HG03457 (cell line): ENCODE measurements at regions not wholly inside any gene's neighbourhood (a gene's known extent, or its start where the extent isn't known, plus 50 kb on each side); places are given as distances from the start of the nearest gene placed in this dataset.
"Not testable (repeated sequence)": the region's sequence is repeated elsewhere in the genome, so short reads cannot be mapped to it uniquely, and the experiment has no call there.

Source experiments
- ATAC-seq: cut with Tn5 transposase; IDR thresholded peaks from one replicate; pipeline ENCODE4 v1.9.1; 2021; ENCODE audit warnings: moderate number of reproducible peaks; ENCODE audit not compliant: unreplicated experiment

DNA sequence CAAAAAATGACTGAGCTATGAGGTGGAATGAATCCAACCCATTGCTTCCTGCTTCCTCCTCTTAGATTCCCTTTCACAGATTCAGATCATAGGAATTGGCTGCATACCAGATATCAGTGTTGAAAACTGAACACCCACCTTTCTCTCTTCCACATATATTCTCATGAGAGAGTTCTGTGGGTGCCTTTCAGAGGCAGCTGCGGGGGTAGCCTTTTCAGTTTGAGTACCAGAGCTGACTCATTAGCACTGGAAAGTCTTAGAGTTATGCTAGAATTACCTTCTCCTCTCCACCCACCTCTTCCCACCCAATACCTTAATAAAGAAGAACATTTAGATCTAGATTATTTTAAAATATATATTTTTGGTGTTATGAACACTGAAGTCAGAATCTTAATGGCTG, 495.4 kb upstream of the SEL1L start:
- ATAC-seq, result no peak

DNA sequence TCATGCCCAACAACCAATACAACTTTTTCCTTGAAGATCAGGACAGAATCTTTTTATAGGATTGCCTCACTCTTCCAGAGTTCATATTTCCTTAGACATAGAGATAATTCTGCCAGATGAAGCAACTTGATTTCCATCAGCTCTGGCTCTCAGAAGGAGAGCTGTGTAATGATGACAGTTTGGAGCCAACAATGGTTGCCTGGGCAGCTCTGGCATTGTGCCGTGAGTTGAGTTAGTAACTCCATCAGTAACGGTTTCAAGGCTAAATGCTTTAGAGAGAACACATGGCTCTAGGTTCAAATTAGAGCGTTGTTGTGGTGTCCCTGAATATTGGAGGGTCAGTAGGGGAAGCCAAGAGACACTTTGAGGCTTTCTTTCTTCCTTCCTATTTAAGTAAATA, 501.7 kb upstream of the SEL1L start:
- ATAC-seq, result no peak

DNA sequence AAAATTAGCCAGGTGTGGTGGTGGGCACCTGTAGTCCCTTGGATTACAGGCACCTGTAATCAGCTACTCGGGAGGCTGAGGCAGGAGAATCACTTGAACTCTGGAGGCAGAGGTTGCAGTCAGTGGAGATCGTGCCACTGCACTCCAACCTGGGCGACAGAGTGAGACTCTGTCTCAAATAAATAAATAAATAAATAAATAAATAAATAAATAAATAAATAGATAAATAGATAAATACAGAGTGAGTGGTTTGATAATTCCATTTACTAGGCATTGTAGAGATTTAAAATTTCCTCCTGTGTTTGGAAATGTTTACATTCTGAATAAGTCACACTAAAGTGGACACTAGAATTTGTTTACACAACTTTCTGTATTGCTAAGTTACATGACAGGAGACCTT, 504.4 kb upstream of the SEL1L start:
- ATAC-seq, result not testable (repeated sequence)

DNA sequence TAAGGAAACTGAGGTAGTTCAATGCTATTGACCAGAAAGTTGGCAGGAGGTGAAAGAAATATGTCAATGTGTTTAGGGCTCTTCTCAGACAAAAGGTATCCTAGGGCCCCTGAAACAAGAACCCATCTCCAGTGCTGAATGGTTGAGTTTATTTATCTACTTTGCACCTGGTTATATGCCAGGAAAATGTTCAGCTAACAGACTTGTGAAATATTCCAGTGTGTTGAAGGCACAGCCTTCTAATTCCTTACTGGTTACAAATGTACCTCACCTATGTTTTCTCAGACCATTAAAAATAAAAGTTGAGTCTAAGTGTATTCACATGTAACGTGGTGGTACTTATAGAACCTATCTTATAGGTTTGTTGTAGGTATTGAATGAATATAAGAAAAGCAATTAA, 511.7 kb upstream of the SEL1L start:
- no peak for ATAC-seq

DNA sequence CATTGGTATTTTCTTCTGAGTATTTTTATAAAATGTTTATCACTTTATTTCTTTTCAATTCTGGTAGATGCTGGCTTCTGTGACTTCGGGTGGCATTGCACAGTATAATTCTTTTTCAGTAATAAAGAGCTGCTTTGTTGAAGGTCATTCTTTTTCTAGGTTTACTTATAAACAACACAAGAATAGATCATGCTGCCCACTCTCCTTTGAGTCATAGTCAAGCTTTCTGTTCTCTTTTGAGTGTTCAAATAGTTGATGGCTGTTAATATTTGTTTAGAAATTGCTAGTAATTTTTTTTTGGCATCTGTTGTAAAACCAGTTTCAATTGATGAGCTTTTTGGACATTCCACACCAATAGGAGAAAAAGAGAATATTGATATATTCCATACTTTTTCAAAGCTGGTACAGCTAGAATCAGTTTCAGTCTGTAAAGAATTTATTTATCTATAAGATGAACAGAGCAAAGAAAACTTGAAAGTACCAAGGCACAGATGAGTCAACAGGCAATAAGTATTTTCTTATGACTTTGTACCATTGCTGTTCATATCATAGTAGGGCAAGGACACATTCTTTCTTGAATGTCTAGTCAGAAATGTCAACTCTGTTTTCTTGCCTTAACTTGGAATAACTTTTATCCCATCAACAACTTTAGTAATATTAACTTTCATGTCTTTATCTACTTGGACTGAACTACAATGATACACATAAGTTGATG, 513.0 kb upstream of the SEL1L start:
- peak; percentile 68 for ATAC-seq

DNA sequence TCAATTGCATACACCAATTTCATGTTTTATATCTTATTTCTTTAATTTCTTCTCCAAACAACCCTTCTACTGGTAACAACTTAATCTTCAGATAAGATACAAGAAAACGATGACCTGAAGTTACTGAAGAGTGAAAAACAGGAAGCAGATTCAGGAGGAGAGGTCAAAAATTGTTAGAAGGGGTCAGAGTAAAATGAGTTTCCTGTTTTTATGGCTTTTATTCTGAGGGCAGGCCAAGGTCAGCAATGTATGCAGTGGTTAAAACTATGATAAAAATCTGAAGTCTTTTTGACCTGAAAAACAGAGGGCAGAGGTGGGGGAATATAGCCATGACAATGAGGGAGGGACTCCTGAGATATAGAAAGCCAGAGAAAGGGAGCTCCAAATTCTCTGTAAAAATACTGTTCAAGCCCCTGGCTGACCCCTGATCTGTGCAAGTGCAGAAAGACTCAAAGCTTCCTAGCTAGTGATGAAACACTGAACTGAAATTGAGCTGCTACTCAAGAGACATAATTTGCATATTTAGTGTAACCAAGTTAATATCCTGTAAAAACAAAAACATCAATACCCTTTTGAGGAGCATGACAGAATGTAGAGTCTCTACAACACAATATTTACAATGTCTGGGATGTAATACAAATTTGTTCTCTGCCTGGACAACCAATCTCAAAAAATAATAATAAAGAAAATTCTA, 514.3 kb upstream of the SEL1L start:
- peak; percentile 37 for ATAC-seq

DNA sequence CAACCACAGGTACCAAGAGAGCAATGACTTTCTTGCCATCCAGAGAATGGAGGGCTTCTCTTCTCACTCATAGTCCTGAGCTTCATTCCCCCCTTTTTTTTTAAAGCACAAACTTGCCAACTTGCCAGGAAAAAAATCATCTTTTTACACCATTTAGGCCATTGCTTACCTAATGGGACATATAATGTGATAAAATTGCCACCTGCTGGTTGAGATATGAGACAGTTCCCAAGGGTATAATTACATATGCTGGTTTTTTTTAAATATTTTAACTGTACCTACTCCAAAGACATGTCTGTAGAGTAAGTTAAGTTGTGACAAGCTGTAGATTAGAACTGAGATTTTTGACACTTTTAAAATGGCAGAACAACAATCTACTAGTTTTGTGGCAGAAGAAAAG, 519.1 kb upstream of the SEL1L start:
- ATAC-seq, result no peak

DNA sequence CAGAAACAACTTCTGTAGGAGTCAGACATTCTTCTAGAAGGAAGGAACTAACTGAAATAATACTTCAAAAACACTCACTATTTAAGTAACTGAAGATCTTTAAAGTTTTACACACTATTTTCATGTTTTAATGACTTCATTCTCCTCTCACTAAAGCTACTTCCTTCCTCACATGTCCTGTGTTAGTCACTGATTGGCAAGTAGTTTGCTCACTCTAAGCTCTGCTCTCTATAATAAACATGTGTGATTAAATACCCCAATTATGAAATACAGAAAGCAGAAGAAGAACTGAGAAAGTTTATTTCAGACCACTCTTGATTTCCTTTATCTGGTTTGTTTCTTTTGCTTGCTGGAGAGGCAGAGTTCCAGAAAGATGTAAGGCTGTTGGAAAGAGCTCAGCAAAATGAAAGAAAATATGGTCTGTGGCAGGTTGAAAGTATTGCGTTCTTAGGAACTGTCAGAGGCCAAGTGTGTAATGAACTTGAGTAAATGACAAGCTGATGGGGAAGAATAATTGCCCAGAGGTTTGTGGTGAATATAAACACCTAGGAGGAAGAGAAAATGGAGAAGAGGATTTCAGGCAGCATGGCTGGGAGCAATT, 522.0 kb upstream of the SEL1L start:
- ATAC-seq, result no peak

DNA sequence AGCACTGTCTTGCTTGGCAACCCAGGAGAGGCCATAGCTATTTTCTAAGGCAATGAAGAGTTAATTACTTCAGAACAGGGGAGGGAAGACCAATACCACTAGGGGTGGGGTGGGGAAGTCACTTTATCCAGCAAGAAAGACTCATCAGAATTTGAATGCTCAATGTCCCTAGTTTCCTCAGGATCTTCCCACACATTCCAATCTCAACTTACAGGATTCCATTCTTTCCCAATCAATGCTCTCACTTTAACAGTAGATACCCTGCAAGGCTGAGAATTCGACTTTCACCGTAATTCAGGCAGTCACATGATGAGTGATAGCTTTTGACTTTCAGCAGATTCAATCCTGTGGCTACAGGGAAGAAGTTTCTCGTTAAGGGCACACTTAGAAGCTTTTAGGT, 526.6 kb upstream of the SEL1L start:
- ATAC-seq, result no peak

DNA sequence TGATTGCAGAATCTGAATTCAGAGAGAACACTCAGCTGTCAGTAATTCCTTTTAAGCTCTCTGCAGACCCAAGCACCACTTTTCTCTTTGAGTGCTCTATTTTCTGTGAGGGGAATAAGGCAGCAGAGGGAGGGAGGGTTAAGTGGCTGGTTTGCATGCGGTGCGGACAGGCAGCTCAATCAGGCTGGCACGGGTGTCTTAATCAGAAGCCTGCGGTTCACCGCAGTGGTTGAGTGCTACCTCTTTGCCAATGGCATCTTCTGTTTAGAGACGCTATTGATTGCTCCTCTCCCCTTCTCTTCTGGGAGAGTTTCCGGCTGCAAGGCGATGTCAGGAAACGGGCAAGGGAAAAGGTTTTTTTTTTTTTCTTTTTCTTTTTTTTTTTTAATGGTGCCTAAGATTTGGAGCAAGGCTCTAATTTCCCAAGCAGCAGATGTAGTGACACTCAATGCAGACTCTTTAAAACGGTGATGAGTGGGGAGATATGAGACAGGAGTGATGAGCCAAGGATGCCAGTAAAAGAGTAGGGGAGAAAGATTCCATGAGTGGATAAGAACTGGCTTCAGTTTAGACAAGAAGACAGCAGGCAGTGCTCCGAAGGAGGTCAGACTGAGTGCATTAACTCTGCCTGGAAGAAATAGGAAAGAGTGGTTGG, 533.7 kb upstream of the SEL1L start:
- no peak for ATAC-seq

DNA sequence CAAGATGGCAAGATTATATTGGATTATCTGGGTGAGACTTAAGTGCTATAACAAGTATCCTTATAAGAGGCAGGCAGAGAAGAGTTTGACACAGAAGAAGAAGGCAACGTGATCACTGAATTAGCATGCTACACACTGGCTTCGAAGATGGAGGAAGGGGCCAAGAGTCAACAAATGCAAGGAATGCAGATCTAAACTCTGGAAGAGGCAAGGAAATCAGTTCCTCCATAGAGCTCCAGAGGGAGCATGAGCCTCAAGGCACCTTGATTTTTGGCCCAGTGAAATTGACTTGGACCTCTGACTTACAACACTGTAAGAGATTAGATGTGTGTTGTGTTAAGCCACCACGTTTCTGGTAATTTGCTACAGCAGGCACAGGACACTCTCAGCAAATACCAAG, 536.4 kb upstream of the SEL1L start:
- ATAC-seq, result no peak

DNA sequence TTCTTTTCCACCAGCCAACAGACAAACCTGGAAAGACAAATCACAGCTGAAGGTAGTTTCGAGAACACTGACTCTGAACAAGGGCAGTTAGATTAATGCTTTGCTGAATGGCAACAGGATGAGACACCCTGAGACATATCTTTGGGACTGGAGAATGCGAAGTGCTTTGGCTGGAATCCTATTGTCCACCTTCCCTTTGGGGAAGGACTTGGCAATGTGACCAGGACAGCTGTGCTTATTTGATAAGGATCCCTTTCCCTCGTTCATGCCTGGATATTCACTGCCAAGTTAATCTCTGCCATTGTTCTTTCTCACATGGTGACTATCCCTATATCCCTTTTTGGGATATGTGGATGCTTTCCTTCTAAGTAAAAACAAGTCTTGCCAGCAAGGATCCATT, 537.1 kb upstream of the SEL1L start:
- ATAC-seq, result no peak

DNA sequence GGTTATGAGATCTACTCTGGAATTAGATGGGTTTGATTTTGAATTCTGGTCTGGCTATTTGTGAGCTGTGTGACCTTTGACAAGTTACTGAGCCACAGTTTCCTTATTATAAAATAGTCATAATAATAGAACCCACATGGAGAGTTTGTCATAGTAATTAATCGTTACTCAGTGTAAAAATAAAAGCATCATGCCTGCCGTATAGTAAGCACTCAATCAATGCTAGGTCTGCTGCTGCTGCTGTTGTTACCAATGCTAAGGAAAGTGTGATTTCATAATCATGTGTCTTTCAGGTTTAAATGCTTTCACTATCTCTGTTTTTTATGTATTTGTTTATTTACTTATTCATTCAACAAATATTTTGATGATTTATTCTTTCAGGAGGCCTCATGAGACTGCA, 539.9 kb upstream of the SEL1L start:
- no peak for ATAC-seq

DNA sequence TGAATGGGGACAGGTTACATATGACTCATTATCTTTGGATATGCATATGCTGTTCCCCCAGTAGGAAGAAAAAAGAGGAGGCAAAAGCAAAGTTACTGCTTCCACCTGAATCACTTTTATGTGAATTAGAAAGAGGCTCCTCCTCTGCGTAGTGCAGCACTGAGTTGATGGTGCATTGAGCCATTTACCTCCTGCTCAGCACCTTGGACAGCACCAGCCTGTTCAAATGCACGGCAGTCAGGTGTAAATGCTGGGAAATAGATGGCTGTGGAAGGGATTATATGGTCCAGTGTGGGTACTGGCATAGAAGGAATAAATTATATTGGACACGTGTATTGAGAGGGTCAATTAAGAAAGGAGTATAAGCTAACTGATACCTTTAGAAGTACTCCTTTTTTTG, 541.9 kb upstream of the SEL1L start:
- ATAC-seq, result no peak

DNA sequence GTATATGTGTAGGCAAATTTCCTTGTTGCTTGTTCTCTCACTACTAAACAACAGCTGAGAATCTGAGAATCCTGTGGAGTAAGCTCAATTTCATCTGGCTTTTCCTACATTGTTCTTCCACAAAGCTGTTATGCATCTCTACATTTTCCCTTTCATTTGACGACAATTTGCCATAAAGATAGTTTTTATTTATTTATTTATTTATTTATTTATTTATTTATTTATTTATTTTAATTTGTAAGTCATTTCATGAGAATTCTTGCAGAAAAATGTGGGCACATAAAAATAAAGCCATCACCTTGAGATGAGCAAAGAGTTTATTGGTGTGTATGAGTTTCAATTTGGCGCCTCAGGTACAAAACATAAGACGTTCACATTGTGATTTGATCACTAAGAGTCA, 545.9 kb upstream of the SEL1L start:
- no peak for ATAC-seq

DNA sequence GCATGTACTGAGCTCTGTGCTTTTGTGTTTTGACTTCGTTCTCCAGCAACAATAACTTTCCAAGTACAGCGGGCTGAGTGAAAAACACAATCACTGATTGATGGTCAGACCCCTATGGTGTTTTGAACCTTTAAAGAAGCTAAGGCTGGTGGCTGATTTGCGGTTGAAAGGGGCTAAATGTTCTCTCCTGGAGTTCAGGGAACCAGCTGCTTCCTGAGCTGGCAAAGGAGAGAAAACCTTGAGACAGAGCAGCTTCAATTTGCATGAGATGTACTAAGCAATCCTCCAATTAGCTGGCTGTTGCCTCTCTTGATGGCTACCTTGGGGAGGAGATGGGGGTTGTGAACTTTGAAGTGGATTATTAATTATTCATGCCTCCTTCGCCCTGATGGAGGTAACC, 546.7 kb upstream of the SEL1L start:
- ATAC-seq, result no peak

DNA sequence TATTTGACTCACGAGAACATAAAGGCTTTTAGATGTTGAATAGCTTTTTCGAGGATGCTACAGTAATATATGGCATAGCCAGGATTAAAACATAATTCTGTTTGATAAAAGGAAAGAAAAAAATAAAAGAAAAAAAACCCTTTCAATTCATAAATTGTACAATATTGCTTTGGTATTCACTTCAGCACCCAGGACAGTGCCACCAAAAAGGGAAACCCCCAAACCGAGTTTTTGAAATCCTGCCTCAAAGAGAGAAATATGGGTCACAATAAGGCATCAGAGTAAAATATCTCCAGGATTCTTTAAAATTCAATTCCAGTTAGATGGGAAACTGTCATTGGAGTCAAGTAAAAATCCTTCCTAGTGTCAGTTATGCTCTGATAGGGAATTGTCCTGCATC, 551.2 kb upstream of the SEL1L start:
- no peak for ATAC-seq

DNA sequence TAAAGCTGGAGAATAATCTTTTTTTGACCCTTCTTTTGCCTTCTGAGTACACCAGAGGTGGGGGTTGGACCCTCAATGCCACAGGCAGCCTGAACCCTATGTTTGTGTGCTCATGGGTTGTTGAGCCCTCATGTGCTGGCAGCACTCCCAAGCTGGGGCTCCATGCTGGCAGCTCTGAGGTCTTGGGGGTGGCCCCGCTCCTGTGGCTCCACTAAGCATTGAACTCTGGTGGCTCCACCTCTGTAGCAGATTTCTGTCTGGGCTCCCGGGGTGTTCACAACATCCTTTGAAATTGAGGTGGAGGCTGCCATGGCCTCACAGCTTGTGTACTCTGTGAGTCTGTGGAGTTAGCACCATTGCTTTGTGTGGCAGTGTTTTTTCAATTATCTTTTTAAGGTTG, 557.4 kb upstream of the SEL1L start:
- ATAC-seq, result no peak

DNA sequence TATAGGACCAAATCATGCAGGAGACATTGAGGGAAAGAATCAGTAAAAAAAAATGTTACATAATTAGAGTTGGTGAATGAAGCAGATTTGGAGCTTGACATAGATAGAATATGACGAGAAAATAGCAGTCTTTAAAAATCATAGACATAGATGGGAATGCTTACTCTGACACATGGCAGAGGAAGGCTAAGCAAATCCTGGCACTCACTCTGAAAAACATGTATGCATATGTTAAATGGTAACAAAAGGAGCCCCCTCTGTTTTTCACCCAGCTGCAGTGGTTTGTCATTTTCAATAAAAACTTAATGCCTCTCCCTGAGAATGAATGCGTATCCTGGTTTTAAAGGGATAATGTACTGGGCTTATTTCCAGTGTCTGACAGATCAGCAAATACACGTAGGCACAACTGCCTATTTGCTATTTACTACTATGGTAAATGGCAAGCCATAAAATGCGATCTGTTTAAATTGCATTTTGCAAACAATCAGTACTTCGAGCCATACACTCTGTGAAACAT, 561.2 kb upstream of the SEL1L start:
- ATAC-seq, result no peak

DNA sequence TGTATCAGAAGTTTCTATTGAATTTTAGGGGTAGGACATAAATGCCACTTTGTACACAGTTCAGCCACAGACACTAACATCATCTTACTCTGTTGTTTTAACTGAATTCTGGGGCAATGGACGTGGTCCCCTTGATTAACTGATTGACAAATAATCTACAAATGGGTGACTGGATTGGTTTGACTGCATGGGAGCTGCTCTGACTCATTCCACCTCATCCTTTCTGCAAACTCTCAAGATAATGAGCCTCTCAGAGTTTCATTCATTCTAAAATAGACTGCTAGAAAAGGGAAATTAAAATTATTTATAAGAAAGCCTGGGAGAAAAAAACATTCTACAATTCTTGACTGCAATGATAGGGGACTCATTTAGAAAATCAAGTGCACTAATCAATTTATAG, 570.4 kb upstream of the SEL1L start:
- ATAC-seq, result no peak

DNA sequence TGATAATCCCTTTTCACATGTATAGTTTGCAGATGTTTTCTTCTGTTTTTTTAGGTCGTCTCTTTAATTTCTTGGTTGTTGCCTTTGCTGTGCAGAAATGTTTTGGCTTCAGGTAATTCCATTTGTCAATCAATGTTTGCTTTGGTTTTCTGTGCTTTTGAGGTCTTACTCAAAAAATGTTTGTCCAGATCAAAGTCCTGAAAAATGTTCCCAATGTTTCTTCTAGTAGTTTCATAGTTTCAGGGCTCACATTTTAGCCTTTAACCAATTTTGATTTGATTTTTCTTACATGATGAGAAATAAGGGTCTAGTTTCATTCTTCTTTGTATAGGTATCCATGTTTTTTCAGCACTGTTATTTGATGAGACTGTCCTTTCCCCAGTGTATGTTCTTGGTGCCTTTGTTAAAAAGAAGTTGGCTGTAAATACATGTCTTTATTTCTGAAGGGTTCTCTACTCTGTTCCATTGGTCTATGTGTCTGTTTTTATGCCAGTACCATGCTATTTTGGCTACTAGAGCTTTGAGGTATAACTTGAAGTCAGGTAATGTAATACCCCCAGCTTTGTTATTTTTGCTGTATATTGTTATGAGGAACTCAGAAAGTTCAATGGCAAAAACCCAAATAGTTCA, 578.7 kb upstream of the SEL1L start:
- ATAC-seq, result no peak
